ENCODE measurements at regions not wholly inside any gene's neighbourhood (a gene's known extent, or its start where the extent isn't known, plus 50 kb on each side); places are given as distances from the start of the nearest gene placed in this dataset.

DNA sequence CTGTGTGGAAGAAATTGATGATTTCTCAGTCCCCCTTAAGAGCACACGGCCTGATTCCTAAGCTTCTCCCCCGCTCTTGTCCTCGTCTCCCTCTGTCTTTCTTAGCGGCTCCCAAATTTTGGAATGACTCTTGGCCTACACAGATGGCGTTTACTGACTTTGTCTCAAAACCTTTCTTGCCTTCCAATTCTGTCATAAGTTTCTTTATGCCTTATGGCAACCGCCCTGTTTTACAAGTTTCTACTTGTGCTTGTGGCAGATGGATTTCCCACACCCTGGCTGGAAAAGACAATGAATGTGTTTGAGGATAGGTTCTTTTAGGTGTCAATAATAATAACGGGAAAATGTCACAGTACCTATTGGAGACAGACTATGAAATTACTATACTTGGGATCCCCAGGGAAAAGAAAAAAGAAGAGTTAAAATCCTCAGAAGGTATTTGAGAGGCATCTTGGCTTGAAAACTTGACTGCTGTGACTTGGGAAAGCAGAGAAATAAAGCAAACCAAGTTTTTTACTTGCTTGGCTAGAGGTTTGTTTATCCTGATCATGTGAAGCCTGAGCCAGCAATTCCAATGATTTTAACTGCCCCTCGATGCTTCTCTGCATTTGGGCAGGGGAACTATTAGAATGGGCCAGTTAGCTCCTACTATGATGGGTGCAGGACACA lies 276.4 kb downstream of the HRH4 start:
- H3K4me3 ChIP-seq (ENCODE audit: low read depth, low read length), result no peak overlapping the region
- in situ Hi-C loops (cut with HindIII; ENCODE audit: low sequenced_read_pairs), result no loop called here
- TF ChIP-seq, protein P1, sequence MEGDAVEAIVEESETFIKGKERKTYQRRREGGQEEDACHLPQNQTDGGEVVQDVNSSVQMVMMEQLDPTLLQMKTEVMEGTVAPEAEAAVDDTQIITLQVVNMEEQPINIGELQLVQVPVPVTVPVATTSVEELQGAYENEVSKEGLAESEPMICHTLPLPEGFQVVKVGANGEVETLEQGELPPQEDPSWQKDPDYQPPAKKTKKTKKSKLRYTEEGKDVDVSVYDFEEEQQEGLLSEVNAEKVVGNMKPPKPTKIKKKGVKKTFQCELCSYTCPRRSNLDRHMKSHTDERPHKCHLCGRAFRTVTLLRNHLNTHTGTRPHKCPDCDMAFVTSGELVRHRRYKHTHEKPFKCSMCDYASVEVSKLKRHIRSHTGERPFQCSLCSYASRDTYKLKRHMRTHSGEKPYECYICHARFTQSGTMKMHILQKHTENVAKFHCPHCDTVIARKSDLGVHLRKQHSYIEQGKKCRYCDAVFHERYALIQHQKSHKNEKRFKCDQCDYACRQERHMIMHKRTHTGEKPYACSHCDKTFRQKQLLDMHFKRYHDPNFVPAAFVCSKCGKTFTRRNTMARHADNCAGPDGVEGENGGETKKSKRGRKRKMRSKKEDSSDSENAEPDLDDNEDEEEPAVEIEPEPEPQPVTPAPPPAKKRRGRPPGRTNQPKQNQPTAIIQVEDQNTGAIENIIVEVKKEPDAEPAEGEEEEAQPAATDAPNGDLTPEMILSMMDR (IDR thresholded peaks at IDR 0.05; ENCODE audit: low read depth, low read length), result no peak
- no peak for DNase-seq (ENCODE audit: low read depth, low spot score)

DNA sequence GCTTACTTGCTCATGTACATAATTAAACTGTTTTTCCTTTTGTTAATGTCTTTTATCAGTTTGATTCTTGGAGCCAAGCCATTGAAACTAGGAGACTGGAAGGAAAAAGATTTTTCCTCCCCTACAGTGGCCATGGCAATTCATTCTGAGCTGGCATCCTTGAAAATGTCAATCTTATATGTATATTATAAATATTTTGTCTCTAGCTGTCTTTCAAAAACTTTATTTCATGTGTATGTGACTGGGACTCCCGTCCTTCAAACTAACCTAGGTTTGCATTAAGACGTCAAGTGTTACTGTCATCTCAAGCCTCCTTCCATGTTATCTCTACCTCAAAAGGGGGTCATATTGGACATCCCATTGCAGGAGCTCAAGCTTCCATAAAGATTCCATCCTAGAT lies 280.4 kb downstream of the HRH4 start:
- in situ Hi-C loops (cut with HindIII; ENCODE audit: low sequenced_read_pairs), result no loop called here
- DNase-seq (ENCODE audit: low read depth, low spot score), result no peak
- H3K4me3 ChIP-seq (ENCODE audit: low read depth, low read length), result no peak overlapping the region
- TF ChIP-seq, protein P1 (IDR thresholded peaks at IDR 0.05; ENCODE audit: low read depth, low read length), result no peak

DNA sequence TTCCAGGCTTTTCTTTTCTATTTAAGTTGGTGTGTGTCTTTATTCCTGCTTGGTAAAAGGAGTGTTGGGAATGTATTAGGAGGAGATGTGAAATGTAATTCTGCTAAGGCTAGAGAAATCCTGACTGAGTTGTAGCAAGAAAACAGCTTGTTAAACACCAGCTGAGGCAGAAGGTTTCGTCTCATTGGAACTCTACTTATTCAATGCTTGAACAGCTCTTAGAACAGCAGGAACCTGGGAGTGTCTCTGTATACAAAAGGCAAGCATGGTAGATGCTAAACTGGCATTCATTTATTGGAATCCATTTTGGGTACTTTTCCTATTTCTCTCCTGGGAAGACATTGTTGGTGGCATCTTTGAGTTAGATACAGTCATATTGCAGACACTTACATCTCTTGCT lies 280.9 kb downstream of the HRH4 start:
- TF ChIP-seq, protein P1 (IDR thresholded peaks at IDR 0.05; ENCODE audit: low read depth, low read length), result no peak
- H3K4me3 ChIP-seq (ENCODE audit: low read depth, low read length), result no peak overlapping the region
- in situ Hi-C loops (cut with HindIII; ENCODE audit: low sequenced_read_pairs), result no loop called here
- DNase-seq (ENCODE audit: low read depth, low spot score), result no peak

DNA sequence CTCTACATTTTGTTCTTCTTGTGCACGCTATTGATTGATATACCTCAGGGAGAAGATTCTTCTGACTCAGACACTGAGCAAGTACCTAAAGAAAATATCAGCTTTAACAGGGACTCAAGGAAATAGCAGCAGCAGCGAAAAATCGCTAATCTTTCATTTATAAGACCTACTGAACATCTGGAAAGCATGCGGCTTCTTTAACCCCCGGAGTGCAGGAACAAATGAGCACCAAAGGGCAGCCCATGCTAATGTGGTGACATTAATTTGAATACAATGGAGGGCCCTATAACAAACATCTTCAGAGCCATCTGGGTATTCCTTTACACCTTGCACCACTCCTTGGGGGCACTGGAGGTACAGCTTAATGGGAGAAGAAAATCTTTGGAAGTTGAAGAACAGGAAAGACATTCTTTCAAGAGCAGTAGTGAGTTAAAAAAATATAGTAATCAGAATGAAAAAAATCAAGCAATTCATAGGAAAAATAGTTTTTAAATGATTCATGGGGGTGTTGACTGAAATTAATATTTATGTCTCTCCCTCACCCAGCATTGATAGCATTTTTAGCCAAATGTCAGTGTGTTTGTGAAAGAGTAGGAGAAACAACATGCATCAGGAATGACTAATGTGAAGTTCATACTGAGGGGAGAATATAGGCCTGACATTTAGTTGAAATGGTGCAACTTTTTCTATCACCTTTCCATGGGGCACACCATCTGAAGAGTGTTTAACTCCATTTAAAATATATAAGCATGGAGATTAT lies 281.7 kb downstream of the HRH4 start:
- H3K4me3 ChIP-seq (ENCODE audit: low read depth, low read length), result no peak overlapping the region
- TF ChIP-seq, protein P1 (IDR thresholded peaks at IDR 0.05; ENCODE audit: low read depth, low read length), result no peak
- DNase-seq (ENCODE audit: low read depth, low spot score), result no peak
- in situ Hi-C loops (cut with HindIII; ENCODE audit: low sequenced_read_pairs), result no loop called here

DNA sequence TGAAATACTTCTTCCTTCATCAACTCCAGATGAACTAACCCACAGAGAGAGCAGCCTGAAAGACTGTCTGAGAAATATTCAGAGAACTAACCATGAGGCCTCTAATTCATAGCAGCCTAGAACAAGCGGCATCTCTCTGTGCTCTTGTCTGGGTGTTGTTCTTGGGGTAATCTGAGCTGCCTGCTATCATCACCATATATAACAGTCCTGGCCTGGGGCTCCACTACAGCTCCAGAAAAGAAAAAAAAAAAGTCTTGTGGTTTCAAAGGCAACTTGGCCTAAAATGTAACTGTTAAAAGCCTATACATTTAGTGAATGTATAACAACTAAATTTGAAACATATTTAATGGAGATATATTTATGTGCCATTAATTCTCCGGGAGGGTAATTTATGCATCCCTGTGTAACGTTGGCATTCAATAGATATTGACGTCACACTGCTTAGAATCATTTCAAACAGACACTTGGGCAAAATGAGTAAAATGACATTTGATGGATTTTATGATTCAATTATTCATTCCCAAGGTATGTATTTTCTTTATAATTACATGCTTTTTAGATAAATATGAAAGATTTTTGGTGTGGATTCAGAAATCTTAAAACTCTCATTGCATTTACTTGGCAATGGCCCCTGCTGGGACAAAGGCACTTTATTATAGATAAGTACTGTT lies 294.3 kb downstream of the HRH4 start:
- TF ChIP-seq, protein P1 (IDR thresholded peaks at IDR 0.05; ENCODE audit: low read depth, low read length), result no peak
- DNase-seq (ENCODE audit: low read depth, low spot score), result no peak
- H3K4me3 ChIP-seq (ENCODE audit: low read depth, low read length), result no peak overlapping the region
- in situ Hi-C loops (cut with HindIII; ENCODE audit: low sequenced_read_pairs), result no loop called here

DNA sequence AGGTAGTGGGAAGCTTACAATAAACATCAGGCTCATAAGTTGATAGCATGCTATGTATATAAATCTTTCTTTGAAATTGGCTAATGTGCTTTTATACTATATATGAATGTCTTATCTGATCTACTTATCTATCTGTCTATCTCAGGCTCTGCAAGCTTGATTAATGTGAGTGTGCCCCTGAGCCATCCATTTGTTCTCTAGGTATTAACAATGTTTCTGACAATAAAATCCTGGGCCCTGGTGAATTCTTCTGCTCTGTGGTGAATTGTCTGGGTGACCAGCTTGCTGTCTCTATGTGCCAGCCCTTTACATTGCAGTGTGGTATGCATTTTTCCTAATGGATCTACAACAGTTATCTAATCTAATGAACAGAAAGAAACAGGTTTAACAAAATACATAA lies 295.9 kb downstream of the HRH4 start:
- TF ChIP-seq, protein P1 (IDR thresholded peaks at IDR 0.05; ENCODE audit: low read depth, low read length), result no peak
- DNase-seq (ENCODE audit: low read depth, low spot score), result no peak
- in situ Hi-C loops (cut with HindIII; ENCODE audit: low sequenced_read_pairs), result no loop called here
- no peak overlapping the region for H3K4me3 ChIP-seq (ENCODE audit: low read depth, low read length)
